ENCODE measurements at regions not wholly inside any gene's neighbourhood (a gene's known extent, or its start where the extent isn't known, plus 50 kb on each side); places are given as distances from the start of the nearest gene placed in this dataset.

DNA sequence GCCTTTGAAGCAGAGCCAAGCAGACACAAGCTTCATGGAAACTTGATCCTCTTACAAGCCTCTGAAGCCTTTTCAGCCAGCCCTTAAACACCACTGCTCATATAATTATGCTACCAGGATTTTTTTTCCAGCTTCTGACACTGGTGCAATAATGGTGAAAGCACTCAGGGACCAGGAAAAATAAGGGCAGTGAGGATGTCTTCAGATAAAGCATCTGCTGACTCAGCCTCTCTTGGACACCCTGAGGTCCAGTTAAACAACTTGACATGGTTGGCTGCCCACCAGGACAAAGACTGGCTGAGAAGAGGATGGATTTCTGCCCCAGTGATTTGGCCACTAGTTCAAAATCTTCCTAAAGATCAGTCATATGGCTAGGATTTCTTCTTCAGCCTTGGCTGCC is 124.2 kb upstream of the N4BP1 start:
- TF ChIP-seq, protein P1, sequence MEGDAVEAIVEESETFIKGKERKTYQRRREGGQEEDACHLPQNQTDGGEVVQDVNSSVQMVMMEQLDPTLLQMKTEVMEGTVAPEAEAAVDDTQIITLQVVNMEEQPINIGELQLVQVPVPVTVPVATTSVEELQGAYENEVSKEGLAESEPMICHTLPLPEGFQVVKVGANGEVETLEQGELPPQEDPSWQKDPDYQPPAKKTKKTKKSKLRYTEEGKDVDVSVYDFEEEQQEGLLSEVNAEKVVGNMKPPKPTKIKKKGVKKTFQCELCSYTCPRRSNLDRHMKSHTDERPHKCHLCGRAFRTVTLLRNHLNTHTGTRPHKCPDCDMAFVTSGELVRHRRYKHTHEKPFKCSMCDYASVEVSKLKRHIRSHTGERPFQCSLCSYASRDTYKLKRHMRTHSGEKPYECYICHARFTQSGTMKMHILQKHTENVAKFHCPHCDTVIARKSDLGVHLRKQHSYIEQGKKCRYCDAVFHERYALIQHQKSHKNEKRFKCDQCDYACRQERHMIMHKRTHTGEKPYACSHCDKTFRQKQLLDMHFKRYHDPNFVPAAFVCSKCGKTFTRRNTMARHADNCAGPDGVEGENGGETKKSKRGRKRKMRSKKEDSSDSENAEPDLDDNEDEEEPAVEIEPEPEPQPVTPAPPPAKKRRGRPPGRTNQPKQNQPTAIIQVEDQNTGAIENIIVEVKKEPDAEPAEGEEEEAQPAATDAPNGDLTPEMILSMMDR (IDR thresholded peaks at IDR 0.05; ENCODE audit: insufficient read depth, low read depth, low read length), result no peak
- Histone ChIP-seq H3K4me3 (ENCODE audit: low read depth, low read length) (no peak overlapping the region), H3K36me3 (ENCODE audit: control insufficient read depth, insufficient read depth, low read length) (no peaks in the 10 kb centered on the region), H3K27me3 (ENCODE audit: control insufficient read depth, insufficient read depth, low read length) (no peaks in the 10 kb centered on the region)
- POLR2A ChIA-PET, result no interaction called here
- DNase-seq (ENCODE audit: low read depth), result no peak
- CTCF ChIA-PET, result interaction anchor here (1.3 kb wide), 1 partner anchor 615 kb away, joined by 4 read pairs; no protein-coding TSS in a partner anchor

DNA sequence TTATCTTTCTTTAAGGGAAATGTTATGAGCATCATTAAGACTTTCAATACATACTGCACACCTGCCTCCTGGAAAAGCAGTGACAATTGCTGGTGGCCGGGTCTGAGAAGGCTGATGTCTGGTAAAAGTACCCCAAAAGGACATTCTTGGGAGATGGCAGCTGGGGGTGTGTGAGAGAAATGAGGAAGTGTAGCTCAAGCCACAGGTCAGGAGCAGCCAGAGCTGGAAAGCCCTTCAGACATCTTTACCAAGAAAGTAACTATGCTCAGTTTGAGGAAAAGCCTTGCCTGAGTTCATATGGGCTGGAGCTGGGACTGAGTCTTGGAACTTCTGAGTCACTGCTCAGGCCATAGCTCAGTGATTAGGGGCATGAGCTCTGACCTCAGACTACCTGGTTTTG is 94.7 kb upstream of the N4BP1 start:
- TF ChIP-seq, protein P1 (IDR thresholded peaks at IDR 0.05; ENCODE audit: insufficient read depth, low read depth, low read length), result no peak
- Histone ChIP-seq H3K4me3 (ENCODE audit: low read depth, low read length) (no peak overlapping the region), H3K36me3 (ENCODE audit: control insufficient read depth, insufficient read depth, low read length) (no peaks in the 10 kb centered on the region), H3K27me3 (ENCODE audit: control insufficient read depth, insufficient read depth, low read length) (no peaks in the 10 kb centered on the region)
- ChIA-PET CTCF (no interaction called here), POLR2A (no interaction called here)
- DNase-seq (ENCODE audit: low read depth), result no peak

DNA sequence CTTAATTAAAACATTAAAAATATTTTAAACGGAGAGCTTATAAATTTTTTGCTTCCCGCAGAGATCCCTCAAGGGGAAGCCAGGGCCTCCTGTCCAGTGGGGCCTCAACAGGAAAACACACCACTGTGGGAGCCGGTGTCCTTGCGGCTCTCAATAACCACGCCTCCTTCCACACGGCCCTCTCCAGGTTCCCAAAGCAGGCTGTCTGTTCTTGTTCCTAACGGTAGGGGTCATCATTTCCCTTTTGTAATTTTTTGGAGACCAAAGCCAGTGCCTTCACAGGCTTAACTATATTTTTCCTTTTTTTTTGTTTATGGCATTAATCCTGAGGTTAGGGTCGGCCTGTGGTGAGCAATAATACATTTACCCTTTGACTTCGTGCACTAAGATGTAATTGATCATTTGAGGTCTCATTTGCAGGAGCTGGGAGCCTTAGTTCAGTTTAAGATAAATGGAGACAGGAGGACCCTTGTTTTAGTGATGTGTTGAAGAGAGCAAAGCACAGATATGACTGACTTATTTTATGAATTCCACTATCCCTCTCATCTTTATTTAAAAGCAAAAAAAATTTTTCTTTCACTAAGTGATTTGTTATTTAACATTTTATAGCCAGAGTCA is 77.5 kb upstream of the N4BP1 start:
- POLR2A ChIA-PET, result no interaction called here

DNA sequence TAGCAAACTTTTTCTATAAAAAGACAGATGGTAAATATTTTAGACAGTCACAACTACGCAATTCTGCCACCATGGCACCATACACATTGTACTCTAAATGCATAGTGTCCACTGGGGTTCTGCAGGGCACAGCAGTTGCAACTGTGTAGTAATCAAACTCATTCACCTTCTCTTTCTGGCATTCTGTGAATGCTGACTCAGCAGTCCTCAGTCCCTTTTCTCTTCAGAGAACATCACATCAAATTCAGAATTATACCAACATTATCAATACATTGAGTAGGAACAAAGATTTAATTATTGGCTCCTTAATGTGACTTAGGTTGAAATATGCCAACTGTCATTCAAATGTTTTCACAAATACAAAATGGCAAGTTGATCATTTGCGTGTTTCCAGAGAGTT is 74.2 kb upstream of the N4BP1 start:
- TF ChIP-seq, protein P1 (IDR thresholded peaks at IDR 0.05; ENCODE audit: insufficient read depth, low read depth, low read length), result no peak
- no peak for DNase-seq (ENCODE audit: low read depth)
- Histone ChIP-seq H3K4me3 (ENCODE audit: low read depth, low read length) (no peak overlapping the region), H3K27me3 (ENCODE audit: control insufficient read depth, insufficient read depth, low read length) (peaks cover 1% of the 10 kb centered on the region; the same call in 1 of the 2 replicates), H3K36me3 (ENCODE audit: control insufficient read depth, insufficient read depth, low read length) (no peaks in the 10 kb centered on the region)
- POLR2A ChIA-PET, result no interaction called here
- CTCF ChIA-PET, result interaction anchor here (1.3 kb wide), 1 partner anchor 665 kb away, joined by 3 read pairs; no protein-coding TSS in a partner anchor

More for the DNA sequence above, 77.5 kb upstream of the N4BP1 start:
- TF ChIP-seq, protein P1 (IDR thresholded peaks at IDR 0.05; ENCODE audit: insufficient read depth, low read depth, low read length), result peak; percentile 76
- peak; percentile 7 for DNase-seq (ENCODE audit: low read depth)
- H3K4me3 ChIP-seq (ENCODE audit: low read depth, low read length), result no peak overlapping the region
- CTCF ChIA-PET, result interaction anchor here (0.5 to 3.7 kb wide), 17 partner anchors 10 to 1714 kb away, joined by 3 to 74 read pairs (median 3); partner anchors contain the start of gene DNAJA2
- peaks cover 1% of the 10 kb centered on the region; the same call in 1 of the 2 replicates for H3K27me3 ChIP-seq (ENCODE audit: control insufficient read depth, insufficient read depth, low read length)
- no peaks in the 10 kb centered on the region for H3K36me3 ChIP-seq (ENCODE audit: control insufficient read depth, insufficient read depth, low read length)

DNA sequence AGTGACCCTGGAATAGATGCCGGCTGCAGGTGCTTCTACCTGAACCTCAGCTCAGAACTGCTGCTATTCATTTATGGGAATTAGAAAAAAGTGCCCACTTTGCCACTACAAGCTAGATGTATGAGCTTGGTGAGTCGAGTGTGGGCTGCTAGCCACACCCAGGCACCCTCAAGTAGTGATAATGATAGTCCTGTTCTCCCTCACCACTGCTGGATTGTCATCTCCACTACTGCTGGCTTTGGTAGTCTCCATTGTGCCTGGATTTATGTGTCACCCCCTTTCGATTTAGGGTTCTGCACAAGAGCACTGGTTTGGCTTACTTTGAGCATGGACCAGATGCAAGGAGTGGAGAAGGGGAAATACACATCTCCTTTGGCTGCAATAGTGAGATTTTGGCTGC is 73.0 kb upstream of the N4BP1 start:
- Histone ChIP-seq H3K27me3 (ENCODE audit: control insufficient read depth, insufficient read depth, low read length) (peaks cover 1% of the 10 kb centered on the region; the same call in 1 of the 2 replicates), H3K36me3 (ENCODE audit: control insufficient read depth, insufficient read depth, low read length) (no peaks in the 10 kb centered on the region), H3K4me3 (ENCODE audit: low read depth, low read length) (no peak overlapping the region)
- TF ChIP-seq, protein P1 (IDR thresholded peaks at IDR 0.05; ENCODE audit: insufficient read depth, low read depth, low read length), result no peak
- POLR2A ChIA-PET, result no interaction called here
- no peak for DNase-seq (ENCODE audit: low read depth)
- CTCF ChIA-PET, result interaction anchor here (1.3 kb wide), 1 partner anchor 666 kb away, joined by 3 read pairs; no protein-coding TSS in a partner anchor

Measured in BJ (cell line).